Choroid plexus epithelial cell (primary cell): ENCODE measurements at regions not wholly inside any gene's neighbourhood (a gene's known extent, or its start where the extent isn't known, plus 50 kb on each side); places are given as distances from the start of the nearest gene placed in this dataset.

Experiments
- DNase-seq: peaks from one replicate; pipeline ENCODE4 v3.0.0-alpha.2; 2010; ENCODE audit warnings: low read depth
- H3K4me3 ChIP-seq: 2 replicates; pipeline ENCODE4 v1.5.1; 2011; ENCODE audit warnings: low read depth, mild to moderate bottlenecking, control low read depth, low read length, moderate library complexity
- TF ChIP-seq, protein P1 (sequence below): conservative IDR thresholded peaks from 2 replicates; pipeline ENCODE4 v1.5.1; 2011; ENCODE audit warnings: low read depth, mild to moderate bottlenecking, control low read depth, inconsistent platforms, low read length, moderate library complexity

DNA sequence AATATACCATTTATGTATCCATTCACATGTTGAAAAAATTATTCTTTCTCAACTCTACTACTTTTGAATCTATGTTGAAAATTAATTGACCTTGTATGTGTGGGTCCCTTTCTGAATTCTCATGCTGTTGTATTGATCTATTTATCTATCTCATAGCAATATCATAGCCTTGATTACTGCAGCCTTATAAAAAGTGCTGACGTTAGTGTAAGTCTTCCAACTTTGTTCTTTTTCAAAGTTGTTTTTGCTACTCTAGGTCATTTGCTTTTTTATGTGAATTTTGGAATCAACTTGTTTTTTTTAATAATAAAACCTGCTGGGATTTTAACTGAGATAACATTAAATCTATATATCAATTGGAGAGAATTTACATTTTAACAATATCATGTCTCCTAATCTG, 52.2 kb upstream of the PAX3 start:
- no peak overlapping the region for H3K4me3 ChIP-seq
- no peak for DNase-seq
- TF ChIP-seq, protein P1, sequence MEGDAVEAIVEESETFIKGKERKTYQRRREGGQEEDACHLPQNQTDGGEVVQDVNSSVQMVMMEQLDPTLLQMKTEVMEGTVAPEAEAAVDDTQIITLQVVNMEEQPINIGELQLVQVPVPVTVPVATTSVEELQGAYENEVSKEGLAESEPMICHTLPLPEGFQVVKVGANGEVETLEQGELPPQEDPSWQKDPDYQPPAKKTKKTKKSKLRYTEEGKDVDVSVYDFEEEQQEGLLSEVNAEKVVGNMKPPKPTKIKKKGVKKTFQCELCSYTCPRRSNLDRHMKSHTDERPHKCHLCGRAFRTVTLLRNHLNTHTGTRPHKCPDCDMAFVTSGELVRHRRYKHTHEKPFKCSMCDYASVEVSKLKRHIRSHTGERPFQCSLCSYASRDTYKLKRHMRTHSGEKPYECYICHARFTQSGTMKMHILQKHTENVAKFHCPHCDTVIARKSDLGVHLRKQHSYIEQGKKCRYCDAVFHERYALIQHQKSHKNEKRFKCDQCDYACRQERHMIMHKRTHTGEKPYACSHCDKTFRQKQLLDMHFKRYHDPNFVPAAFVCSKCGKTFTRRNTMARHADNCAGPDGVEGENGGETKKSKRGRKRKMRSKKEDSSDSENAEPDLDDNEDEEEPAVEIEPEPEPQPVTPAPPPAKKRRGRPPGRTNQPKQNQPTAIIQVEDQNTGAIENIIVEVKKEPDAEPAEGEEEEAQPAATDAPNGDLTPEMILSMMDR = no peak

GRCh38 chr2:222352981-222353380, 54.2 kb upstream of the PAX3 start:
- H3K4me3 ChIP-seq = no peak overlapping the region
- no peak for DNase-seq
- TF ChIP-seq, protein P1 = no peak

DNA sequence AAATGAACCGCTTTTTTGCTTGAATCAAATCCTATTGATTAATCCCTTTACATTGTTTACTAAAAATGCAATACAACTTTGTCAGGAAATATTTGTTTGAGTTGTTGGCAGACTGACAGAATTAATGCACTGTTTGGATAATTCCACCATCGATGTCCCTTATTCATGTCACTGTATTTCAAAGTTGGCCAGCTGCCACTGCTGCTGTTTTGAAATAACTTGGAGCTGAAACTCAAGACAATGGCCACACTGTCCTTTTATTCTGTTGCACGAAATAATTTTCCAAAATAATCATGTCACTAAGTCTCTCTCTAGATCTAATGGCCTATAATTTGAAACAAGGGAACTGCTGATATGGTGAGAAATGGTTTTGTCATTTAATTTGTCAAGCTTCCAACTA, 55.2 kb upstream of the PAX3 start:
- TF ChIP-seq, protein P1 = no peak
- no peak for DNase-seq
- H3K4me3 ChIP-seq = no peak overlapping the region

DNA sequence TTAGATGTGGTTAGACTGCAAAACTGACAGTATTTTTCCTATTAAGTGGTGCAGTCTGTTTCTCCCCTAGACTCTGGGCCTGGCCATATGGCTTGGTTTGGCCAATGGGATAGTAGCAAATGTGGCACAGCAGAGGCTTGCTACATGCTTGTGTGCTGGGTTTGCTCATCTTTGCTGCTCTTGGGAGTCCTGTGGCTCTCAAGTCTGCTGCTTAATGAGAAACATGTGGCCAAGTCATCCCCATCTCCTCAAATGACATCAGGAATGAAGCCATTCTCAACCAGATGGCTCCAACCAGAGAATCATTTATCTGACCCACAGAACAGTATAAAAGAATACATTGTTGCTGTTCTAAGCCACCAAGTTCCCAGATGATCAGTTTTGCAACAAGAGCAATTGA, 57.1 kb upstream of the PAX3 start:
- no peak for DNase-seq
- TF ChIP-seq, protein P1 = no peak
- no peak overlapping the region for H3K4me3 ChIP-seq

GRCh38 chr2:222357930-222358329, 59.1 kb upstream of the PAX3 start:
- TF ChIP-seq, protein P1 = no peak
- DNase-seq = no peak
- H3K4me3 ChIP-seq = no peak overlapping the region

- TF ChIP-seq, protein P1 = no peak
- no peak for DNase-seq
- no peak overlapping the region for H3K4me3 ChIP-seq
Measured at GRCh38 chr2:222358876-222359275, 60.1 kb upstream of the PAX3 start.

DNA sequence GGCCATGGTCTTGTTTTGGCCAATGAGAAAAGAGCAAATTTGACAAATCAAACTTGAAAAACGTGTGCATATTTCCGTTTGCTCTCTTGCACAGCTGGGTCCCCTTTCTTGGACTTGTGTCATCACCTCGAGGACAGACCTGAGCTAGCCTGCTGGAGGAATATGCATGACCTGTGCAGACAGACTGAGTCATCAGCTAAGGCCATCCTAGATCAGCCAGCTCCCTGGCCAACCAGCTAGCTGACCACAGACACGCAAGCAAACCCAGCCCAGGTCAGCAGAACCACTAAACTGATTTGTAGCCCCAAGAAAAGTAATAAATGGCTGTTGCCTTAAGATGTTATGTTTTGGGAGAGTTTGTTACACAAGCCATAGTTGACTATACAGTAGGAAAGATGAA, 61.3 kb upstream of the PAX3 start:
- H3K4me3 ChIP-seq = no peak overlapping the region
- TF ChIP-seq, protein P1 = no peak
- DNase-seq = no peak
